Thyroid gland (tissue), 4 donors: ENCODE measurements at regions not wholly inside any gene's neighbourhood (a gene's known extent, or its start where the extent isn't known, plus 50 kb on each side); places are given as distances from the start of the nearest gene placed in this dataset.

Experiments used
- DNase-seq, 2 donors: peaks; one replicate each; pipeline ENCODE4 v3.0.0-alpha.2; 2019
- H3K27ac ChIP-seq, 3 donors: fragments of 200-600 bp; sonication (generic); 1 replicate in 2 of 3; 2 replicates in 1 of 3; pipeline ENCODE4 v1.5.1; 2016 to 2019; ENCODE audit warnings: mild to moderate bottlenecking in 1 of 3, moderate library complexity in 1 of 3
- H3K27me3 ChIP-seq: fragments of 200-600 bp; sonication (generic); one replicate; pipeline ENCODE4 v1.5.1; 2019
- H3K36me3 ChIP-seq, 2 donors: fragments of 200-600 bp; sonication (generic); one replicate each; pipeline ENCODE4 v1.5.1; 2016 to 2019
- H3K4me1 ChIP-seq, 2 donors: fragments of 200-600 bp; sonication (generic); one replicate each; pipeline ENCODE4 v1.5.1; 2017 to 2019
- H3K4me3 ChIP-seq, 3 donors: fragments of 200-600 bp; sonication (generic); replicated peaks in 1 of 3; 1 replicate in 2 of 3; 2 replicates in 1 of 3; pipeline ENCODE4 v1.5.1; 2016; ENCODE audit warnings: mild to moderate bottlenecking in 1 of 3
- H3K9me3 ChIP-seq: fragments of 200-600 bp; sonication (generic); one replicate; pipeline ENCODE4 v1.5.1; 2017
- CTCF ChIP-seq, 6 experiments: fragments of 200-600 bp in 3 of 6; fragments of 450-650 bp in 3 of 6; sonication (generic) in 3 of 6; IDR thresholded peaks; one replicate each; pipeline ENCODE4 v1.5.1; 2016 to 2019; ENCODE audit warnings: antibody characterized with exemption in 6 of 6, mild to moderate bottlenecking in 2 of 6, inconsistent platforms in 1 of 6, moderate library complexity in 1 of 6
- POLR2A ChIP-seq, 2 donors: fragments of 450-650 bp; IDR thresholded peaks; one replicate each; pipeline ENCODE4 v1.6.1; 2017; ENCODE audit warnings: antibody characterized with exemption in 2 of 2, mild to moderate bottlenecking in 2 of 2, moderate library complexity in 1 of 2
- WGBS, 2 donors: methylation state at CpG; one replicate each; pipeline ENCODE4 v1.1.5; 2017; 5-methylcytosine and 5-hydroxymethylcytosine counted together
- intact Hi-C: fragments of 100-400 bp; cut with DNase I; formaldehyde crosslinking; loops from one replicate; pipeline ENCODE4 v1.15.1; 2023

- 77 to 86% methylated on average over 6 to 7 of the region's 9 CpGs for WGBS, 2 donors
Observed at GRCh38 chr22:47672526-47672925, 910.1 kb downstream of the TBC1D22A start.

GRCh38 chr22:47665151-47665550, 902.7 kb downstream of the TBC1D22A start:
- H3K27me3 ChIP-seq: no peaks in the 10 kb centered on the region
- H3K9me3 ChIP-seq: no peaks in the 10 kb centered on the region
- intact Hi-C loops: no loop called here
- 75 to 79% methylated on average over 4 of the region's 4 CpGs for WGBS, 2 donors
- H3K36me3 ChIP-seq: no peaks in the 10 kb centered on the region
- H3K4me1 ChIP-seq: no peaks in the 10 kb centered on the region
- no peak overlapping the region for H3K4me3 ChIP-seq
- no peak for DNase-seq
- no peak for TF ChIP-seq POLR2A (IDR thresholded peaks at IDR 0.05)
- TF ChIP-seq CTCF (IDR thresholded peaks at IDR 0.05): no peak
- H3K27ac ChIP-seq: no peak overlapping the region

More at GRCh38 chr22:47672526-47672925, 910.1 kb downstream of the TBC1D22A start:
- Histone ChIP-seq H3K4me1 (no peaks in the 10 kb centered on the region), H3K27me3 (no peaks in the 10 kb centered on the region), H3K9me3 (no peaks in the 10 kb centered on the region), H3K27ac (no peak overlapping the region), H3K4me3 (no peak overlapping the region), H3K36me3 (no peaks in the 10 kb centered on the region)
- TF ChIP-seq CTCF (IDR thresholded peaks at IDR 0.05): no peak
- DNase-seq: no peak
- intact Hi-C loops: no loop called here

- DNase-seq: no peak
Observed at GRCh38 chr22:47663615-47664605, 901.5 kb downstream of the TBC1D22A start.

GRCh38 chr22:47659467-47660223, 897.2 kb downstream of the TBC1D22A start:
- Histone ChIP-seq H3K27me3 (no peaks in the 10 kb centered on the region), H3K27ac (no peak overlapping the region), H3K4me3 (no peak overlapping the region), H3K9me3 (no peaks in the 10 kb centered on the region), H3K36me3 (no peaks in the 10 kb centered on the region), H3K4me1 (no peaks in the 10 kb centered on the region)
- intact Hi-C loops: no loop called here
- 29 to 30% methylated on average over 3 of the region's 3 CpGs for WGBS, 2 donors
- no peak for TF ChIP-seq POLR2A (IDR thresholded peaks at IDR 0.05)
- no peak for TF ChIP-seq CTCF (IDR thresholded peaks at IDR 0.05)
- DNase-seq: no peak

More at GRCh38 chr22:47663615-47664605, 901.5 kb downstream of the TBC1D22A start:
- Histone ChIP-seq H3K9me3 (no peaks in the 10 kb centered on the region), H3K27me3 (no peaks in the 10 kb centered on the region), H3K4me1 (no peaks in the 10 kb centered on the region), H3K27ac (no peak overlapping the region), H3K4me3 (no peak overlapping the region), H3K36me3 (no peaks in the 10 kb centered on the region)
- WGBS, 2 donors: 85% methylated on average over 14 of the region's 14 CpGs
- TF ChIP-seq POLR2A (IDR thresholded peaks at IDR 0.05) (no peak), CTCF (IDR thresholded peaks at IDR 0.05) (no peak)
- intact Hi-C loops: no loop called here
